Body of pancreas (tissue), 4 donors: ENCODE measurements at regions not wholly inside any gene's neighbourhood (a gene's known extent, or its start where the extent isn't known, plus 50 kb on each side); places are given as distances from the start of the nearest gene placed in this dataset. TPM values are rescaled to one million over a fixed set of nuclear protein-coding genes. Genes with fewer than 3 reads are reported as not detected.

ENCODE experiments used
- ATAC-seq: fragments of 150-250 bp; one replicate; pipeline ENCODE4 v1.9.1; 2016
- DNase-seq, 4 donors: peaks; one replicate each; pipeline ENCODE4 v3.0.0-alpha.2; 2019
- H3K27ac ChIP-seq, 4 donors: fragments of 200-600 bp; sonication (generic); 1 replicate in 3 of 4; 2 replicates in 1 of 4; pipeline versions ENCODE4 v1.5.1 to v1.6.1; 2016 to 2019; ENCODE audit warnings: mild to moderate bottlenecking in 1 of 4, mixed read lengths in 1 of 4, moderate library complexity in 1 of 4
- H3K27me3 ChIP-seq, 2 donors: fragments of 200-600 bp; sonication (generic); one replicate each; pipeline ENCODE4 v1.6.0; 2016; ENCODE audit warnings: mild to moderate bottlenecking in 1 of 2
- H3K36me3 ChIP-seq, 2 donors: fragments of 200-600 bp; sonication (generic); replicated peaks in 1 of 2; 2 replicates each; pipeline ENCODE4 v1.5.1; 2016; ENCODE audit warnings: low read depth in 2 of 2; ENCODE audit not compliant: insufficient read depth in 1 of 2
- H3K4me1 ChIP-seq: fragments of 200-600 bp; sonication (generic); one replicate; pipeline ENCODE4 v1.6.0; 2016
- H3K4me3 ChIP-seq, 2 donors: fragments of 200-600 bp; sonication (generic); 1 replicate in 1 of 2; 2 replicates in 1 of 2; pipeline ENCODE4 v1.5.1; 2016 to 2019
- H3K9me3 ChIP-seq, 3 donors: fragments of 200-600 bp; sonication (generic); 1 replicate in 2 of 3; 2 replicates in 1 of 3; pipeline ENCODE4 v1.5.1; 2016
- POLR2A ChIP-seq, 3 donors: fragments of 450-650 bp; IDR thresholded peaks; one replicate each; pipeline ENCODE4 v1.6.1; 2016; ENCODE audit warnings: antibody characterized with exemption in 3 of 3, mild to moderate bottlenecking in 2 of 3
- WGBS, 2 donors: methylation state at CpG; one replicate each; pipeline ENCODE4 v1.1.5; 2017; 5-methylcytosine and 5-hydroxymethylcytosine counted together
- intact Hi-C: fragments of 100-400 bp; cut with DNase I; formaldehyde crosslinking; loops from one replicate; pipeline ENCODE4 v1.15.1; 2023
- microRNA counts, 2 donors: library from miRNA; unstranded; fragments of <30 nt; microRNA quantifications; one replicate each; lab custom pipeline; 2017
- microRNA-seq, 2 donors: library from miRNA; unstranded; fragments of <30 nt; microRNA quantifications; one replicate each; pipeline ENCODE4, GENCODE V29; 2016; ENCODE audit warnings: borderline number of aligned reads in 2 of 2, borderline replicate concordance in 2 of 2
- small RNA-seq: library from RNA; depleted of rRNA; stranded (forward); fragments of <200 nt; gene quantifications from one replicate; pipeline ENCODE3, GENCODE V24; 2016
- TF ChIP-seq, protein P1 (sequence below), 7 experiments: fragments of 450-650 bp in 4 of 7; fragments of 200-600 bp in 3 of 7; sonication (generic) in 3 of 7; IDR thresholded peaks; one replicate each; pipeline ENCODE4 v1.5.1; 2016 to 2019; ENCODE audit warnings: antibody characterized with exemption in 7 of 7

DNA sequence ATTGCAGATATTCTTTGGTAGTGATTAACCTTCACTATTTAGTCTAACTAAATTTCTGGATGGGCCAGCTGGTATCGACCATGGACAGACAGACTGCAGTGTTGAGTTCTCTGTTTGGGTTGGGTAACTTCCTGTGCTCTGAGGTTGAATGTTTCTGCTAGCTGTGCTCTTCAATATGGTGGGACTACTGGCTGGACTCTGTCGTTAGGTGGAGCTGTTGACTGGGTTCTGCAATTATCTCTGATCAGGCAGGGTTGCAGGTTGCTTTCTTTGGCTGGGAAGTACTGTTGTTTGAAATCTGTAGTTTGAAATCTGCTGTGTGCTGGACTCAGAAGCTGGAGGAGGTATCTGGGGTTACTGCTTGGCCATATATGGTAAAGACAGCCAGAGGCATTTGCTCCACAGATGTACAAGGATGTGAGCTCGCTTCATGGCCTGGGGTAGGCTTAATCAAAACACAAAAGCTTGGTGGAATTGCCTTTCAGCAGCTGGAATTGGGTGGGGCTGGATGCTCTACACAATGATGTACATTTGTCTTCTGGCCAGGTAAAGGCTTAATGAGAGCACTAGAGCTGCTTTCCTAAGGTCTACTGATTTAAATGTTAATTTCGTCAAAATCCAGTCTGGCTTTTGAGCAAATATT lies 1472.0 kb downstream of the FAM133A start:
- no peak for DNase-seq
- H3K27me3 ChIP-seq: no peaks in the 10 kb centered on the region
- H3K4me1 ChIP-seq: no peaks in the 10 kb centered on the region
- H3K4me3 ChIP-seq: no peak overlapping the region
- intact Hi-C loops: no loop called here
- H3K27ac ChIP-seq: no peak overlapping the region
- no peaks in the 10 kb centered on the region for H3K9me3 ChIP-seq
- no peaks in the 10 kb centered on the region for H3K36me3 ChIP-seq
- WGBS, 2 donors: 50 to 53% methylated on average over 2 to 4 of the region's 4 CpGs
- no peak for ATAC-seq
- TF ChIP-seq, protein P1, sequence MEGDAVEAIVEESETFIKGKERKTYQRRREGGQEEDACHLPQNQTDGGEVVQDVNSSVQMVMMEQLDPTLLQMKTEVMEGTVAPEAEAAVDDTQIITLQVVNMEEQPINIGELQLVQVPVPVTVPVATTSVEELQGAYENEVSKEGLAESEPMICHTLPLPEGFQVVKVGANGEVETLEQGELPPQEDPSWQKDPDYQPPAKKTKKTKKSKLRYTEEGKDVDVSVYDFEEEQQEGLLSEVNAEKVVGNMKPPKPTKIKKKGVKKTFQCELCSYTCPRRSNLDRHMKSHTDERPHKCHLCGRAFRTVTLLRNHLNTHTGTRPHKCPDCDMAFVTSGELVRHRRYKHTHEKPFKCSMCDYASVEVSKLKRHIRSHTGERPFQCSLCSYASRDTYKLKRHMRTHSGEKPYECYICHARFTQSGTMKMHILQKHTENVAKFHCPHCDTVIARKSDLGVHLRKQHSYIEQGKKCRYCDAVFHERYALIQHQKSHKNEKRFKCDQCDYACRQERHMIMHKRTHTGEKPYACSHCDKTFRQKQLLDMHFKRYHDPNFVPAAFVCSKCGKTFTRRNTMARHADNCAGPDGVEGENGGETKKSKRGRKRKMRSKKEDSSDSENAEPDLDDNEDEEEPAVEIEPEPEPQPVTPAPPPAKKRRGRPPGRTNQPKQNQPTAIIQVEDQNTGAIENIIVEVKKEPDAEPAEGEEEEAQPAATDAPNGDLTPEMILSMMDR (IDR thresholded peaks at IDR 0.05): no peak
- TF ChIP-seq POLR2A (IDR thresholded peaks at IDR 0.05): no peak

DNA sequence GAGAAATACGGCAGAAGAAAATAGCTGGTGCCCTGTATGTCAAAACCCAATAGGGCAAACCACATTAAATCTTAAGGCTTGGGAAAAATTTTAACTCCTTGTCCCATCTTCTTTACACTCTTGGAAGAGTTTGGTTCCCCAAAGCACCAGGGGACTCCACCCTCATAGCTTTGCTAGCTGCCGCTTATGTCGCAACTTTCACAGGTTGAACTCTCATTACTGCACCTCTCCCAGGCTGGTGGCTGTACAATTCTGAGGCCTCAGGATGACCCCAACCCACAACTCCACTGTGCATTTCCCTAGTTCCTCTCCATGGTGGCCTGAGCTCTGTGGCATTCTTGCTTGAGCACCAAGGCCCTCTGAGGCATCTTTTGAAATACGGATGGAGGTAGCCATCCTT lies 1478.8 kb downstream of the FAM133A start:
- WGBS, 2 donors: 69 to 79% methylated on average over 3 to 4 of the region's 4 CpGs
- no peak for TF ChIP-seq POLR2A (IDR thresholded peaks at IDR 0.05)
- TF ChIP-seq, protein P1 (IDR thresholded peaks at IDR 0.05): no peak
- H3K4me3 ChIP-seq: no peak overlapping the region
- ATAC-seq: no peak
- H3K36me3 ChIP-seq: no peaks in the 10 kb centered on the region
- intact Hi-C loops: no loop called here
- no peak overlapping the region for H3K27ac ChIP-seq
- H3K27me3 ChIP-seq: no peaks in the 10 kb centered on the region
- H3K9me3 ChIP-seq: no peaks in the 10 kb centered on the region
- H3K4me1 ChIP-seq: no peaks in the 10 kb centered on the region
- DNase-seq: no peak

DNA sequence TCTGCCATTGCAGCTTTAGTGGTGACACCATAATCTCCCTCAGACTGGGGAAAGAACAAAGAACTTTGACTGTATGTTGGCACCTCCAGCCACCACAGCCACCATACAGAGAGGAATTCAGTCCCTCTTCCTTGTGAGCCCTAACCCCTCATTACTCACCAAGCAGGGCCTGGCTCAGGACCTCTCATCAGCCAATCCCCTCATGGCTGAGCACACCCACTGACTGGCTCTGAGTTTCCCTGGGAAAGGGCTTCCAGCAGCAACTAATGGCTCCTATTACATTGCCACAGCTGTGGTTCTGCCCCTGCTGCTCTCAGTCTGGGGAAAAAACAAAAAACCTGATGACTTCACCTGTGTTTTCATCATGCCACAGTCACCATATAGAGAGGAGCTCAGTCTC lies 1482.6 kb downstream of the FAM133A start:
- intact Hi-C loops: no loop called here
- H3K27me3 ChIP-seq: no peaks in the 10 kb centered on the region
- no peak overlapping the region for H3K4me3 ChIP-seq
- ATAC-seq (no peak), DNase-seq (no peak)
- H3K4me1 ChIP-seq: no peaks in the 10 kb centered on the region
- no peak overlapping the region for H3K27ac ChIP-seq
- H3K36me3 ChIP-seq: no peaks in the 10 kb centered on the region
- H3K9me3 ChIP-seq: no peaks in the 10 kb centered on the region
- no peak for TF ChIP-seq POLR2A (IDR thresholded peaks at IDR 0.05)
- TF ChIP-seq, protein P1 (IDR thresholded peaks at IDR 0.05): no peak

MicroRNAs in the stretch of these regions (microRNA counts, 767-probe panel; counts per million panel counts)
- 0 to 736 counts per million in 2 donors for microRNA hsa-miR-548m (lab: Ali Mortazavi, UCI)

Small RNAs in the stretch of these regions (microRNA-seq; reads per million reads assigned to microRNA genes)
- gene MIR548M: 0 reads per million in 2 donors

Small RNAs in the stretch of these regions (small RNA-seq; reads per million reads assigned to genes)
- gene MIR548M: not detected
